ENCODE measurements at regions not wholly inside any gene's neighbourhood (a gene's known extent, or its start where the extent isn't known, plus 50 kb on each side); places are given as distances from the start of the nearest gene placed in this dataset.

- 90% methylated on average over 2 of the region's 2 CpGs for WGBS
- Histone ChIP-seq H3K9me3 (ENCODE audit: control insufficient read depth in 4 of 4, low read length in 3 of 4) (peaks cover 0 to 3% (median 0%) of the 10 kb centered on the region in 4 donors), H3K4me1 (ENCODE audit: control insufficient read depth in 4 of 4, insufficient read depth in 4 of 4, low read length in 3 of 4) (no peaks in the 10 kb centered on the region), H3K9ac (ENCODE audit: low read depth in 1 of 2, low read length in 2 of 2) (no peak overlapping the region), H3K27me3 (ENCODE audit: control insufficient read depth in 4 of 4, insufficient read depth in 4 of 4, low read length in 3 of 4) (peaks cover 0 to 6% (median 0%) of the 10 kb centered on the region in 4 donors), H3K27ac (ENCODE audit: low read depth in 1 of 2, low read length in 2 of 2) (no peak overlapping the region), H3K36me3 (ENCODE audit: control insufficient read depth in 4 of 4, insufficient read depth in 3 of 4, low read depth in 1 of 4, low read length in 3 of 4) (no peaks in the 10 kb centered on the region), H3K4me3 (ENCODE audit: low read depth in 1 of 3, low read length in 3 of 3) (no peak overlapping the region)
- no peak for DNase-seq (ENCODE audit: low spot score)
- TF ChIP-seq HNF4G (IDR thresholded peaks at IDR 0.05) (no peak), HNF4A (conservative IDR thresholded peaks at IDR 0.05) (no peak), RAD21 (IDR thresholded peaks at IDR 0.05) (no peak), FOXA2 (IDR thresholded peaks at IDR 0.05) (no peak), FOXA1 (IDR thresholded peaks at IDR 0.05) (no peak), REST (IDR thresholded peaks at IDR 0.05) (no peak), YY1 (IDR thresholded peaks at IDR 0.05) (no peak), RXRA (IDR thresholded peaks at IDR 0.05) (no peak)
Observed at GRCh38 chr2:171608168-171608567, 79.1 kb upstream of the DYNC1I2 start.

DNA sequence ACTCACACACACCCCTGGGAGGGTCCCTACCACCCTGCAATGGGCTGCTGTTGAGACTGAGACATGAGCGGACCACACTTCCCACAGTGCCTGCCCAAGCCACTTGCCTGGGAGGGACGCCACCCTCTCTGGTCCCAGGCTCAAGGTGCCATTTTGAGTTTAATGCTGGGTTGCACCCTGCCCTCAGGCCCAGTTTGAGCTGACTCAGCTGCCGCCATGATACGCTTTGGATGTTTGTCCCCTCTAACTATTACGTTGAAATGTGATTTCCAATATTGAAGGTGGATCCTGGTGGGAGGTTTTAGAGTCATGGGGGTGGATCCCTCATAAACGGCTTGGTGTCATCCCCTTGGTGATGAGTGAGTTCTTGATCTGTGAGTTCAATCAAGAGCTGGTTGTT, 76.4 kb upstream of the DYNC1I2 start:
- DNase-seq (ENCODE audit: low spot score): no peak
- Histone ChIP-seq H3K36me3 (ENCODE audit: control insufficient read depth in 4 of 4, insufficient read depth in 3 of 4, low read depth in 1 of 4, low read length in 3 of 4) (no peaks in the 10 kb centered on the region), H3K9me3 (ENCODE audit: control insufficient read depth in 4 of 4, low read length in 3 of 4) (peaks cover 0 to 3% (median 0%) of the 10 kb centered on the region in 4 donors), H3K4me3 (ENCODE audit: low read depth in 1 of 3, low read length in 3 of 3) (no peak overlapping the region), H3K27ac (ENCODE audit: low read depth in 1 of 2, low read length in 2 of 2) (no peak overlapping the region), H3K27me3 (ENCODE audit: control insufficient read depth in 4 of 4, insufficient read depth in 4 of 4, low read length in 3 of 4) (no peaks in the 10 kb centered on the region), H3K4me1 (ENCODE audit: control insufficient read depth in 4 of 4, insufficient read depth in 4 of 4, low read length in 3 of 4) (no peaks in the 10 kb centered on the region), H3K9ac (ENCODE audit: low read depth in 1 of 2, low read length in 2 of 2) (no peak overlapping the region)
- WGBS: 74% methylated on average over 6 of the region's 6 CpGs
- TF ChIP-seq RAD21 (IDR thresholded peaks at IDR 0.05) (no peak), JUND (IDR thresholded peaks at IDR 0.05) (no peak), YY1 (IDR thresholded peaks at IDR 0.05) (no peak), RXRA (IDR thresholded peaks at IDR 0.05) (no peak), EGR1 (IDR thresholded peaks at IDR 0.05; ENCODE audit: low read depth in 2 of 2) (no peak), FOXA2 (IDR thresholded peaks at IDR 0.05) (no peak), HNF4A (conservative IDR thresholded peaks at IDR 0.05) (no peak), NR2F2 (IDR thresholded peaks at IDR 0.05) (no peak), ATF3 (IDR thresholded peaks at IDR 0.05) (no peak), TAF1 (conservative IDR thresholded peaks at IDR 0.05) (no peak), HNF4G (IDR thresholded peaks at IDR 0.05) (no peak), SP1 (IDR thresholded peaks at IDR 0.05) (no peak), CTCF (IDR thresholded peaks at IDR 0.05; ENCODE audit: low read depth, low read length, missing input control) (no peak), FOXA1 (IDR thresholded peaks at IDR 0.05) (no peak), REST (IDR thresholded peaks at IDR 0.05) (no peak), GABPA (IDR thresholded peaks at IDR 0.05 in 1 of 2, conservative IDR thresholded peaks at IDR 0.05 in 1 of 2) (no peak)
- TF ChIP-seq, protein P1, sequence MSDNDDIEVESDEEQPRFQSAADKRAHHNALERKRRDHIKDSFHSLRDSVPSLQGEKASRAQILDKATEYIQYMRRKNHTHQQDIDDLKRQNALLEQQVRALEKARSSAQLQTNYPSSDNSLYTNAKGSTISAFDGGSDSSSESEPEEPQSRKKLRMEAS (IDR thresholded peaks at IDR 0.05): no peak
- TF ChIP-seq, protein P2, sequence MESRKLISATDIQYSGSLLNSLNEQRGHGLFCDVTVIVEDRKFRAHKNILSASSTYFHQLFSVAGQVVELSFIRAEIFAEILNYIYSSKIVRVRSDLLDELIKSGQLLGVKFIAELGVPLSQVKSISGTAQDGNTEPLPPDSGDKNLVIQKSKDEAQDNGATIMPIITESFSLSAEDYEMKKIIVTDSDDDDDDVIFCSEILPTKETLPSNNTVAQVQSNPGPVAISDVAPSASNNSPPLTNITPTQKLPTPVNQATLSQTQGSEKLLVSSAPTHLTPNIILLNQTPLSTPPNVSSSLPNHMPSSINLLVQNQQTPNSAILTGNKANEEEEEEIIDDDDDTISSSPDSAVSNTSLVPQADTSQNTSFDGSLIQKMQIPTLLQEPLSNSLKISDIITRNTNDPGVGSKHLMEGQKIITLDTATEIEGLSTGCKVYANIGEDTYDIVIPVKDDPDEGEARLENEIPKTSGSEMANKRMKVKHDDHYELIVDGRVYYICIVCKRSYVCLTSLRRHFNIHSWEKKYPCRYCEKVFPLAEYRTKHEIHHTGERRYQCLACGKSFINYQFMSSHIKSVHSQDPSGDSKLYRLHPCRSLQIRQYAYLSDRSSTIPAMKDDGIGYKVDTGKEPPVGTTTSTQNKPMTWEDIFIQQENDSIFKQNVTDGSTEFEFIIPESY (IDR thresholded peaks at IDR 0.05): no peak
